CD4-positive, CD25-positive, alpha-beta regulatory T cell (primary cell): ENCODE measurements at regions not wholly inside any gene's neighbourhood (a gene's known extent, or its start where the extent isn't known, plus 50 kb on each side); places are given as distances from the start of the nearest gene placed in this dataset.

Experiments
- ATAC-seq, 2 donors: fragments of 150-1000 bp; cut with Tn5 transposase; one replicate each; pipeline ENCODE4 v1.10.0; 2021; ENCODE audit warnings: low read depth in 2 of 2, moderate number of reproducible peaks in 2 of 2, moderate library complexity in 1 of 2
- DNase-seq, 3 donors: peaks; one replicate each; pipeline versions ENCODE4 v3.0.0 to v3.0.0-alpha.2; 2012 to 2022; ENCODE audit warnings: mixed read lengths in 1 of 3
- H3K27ac ChIP-seq: one replicate; pipeline ENCODE4 v1.7.0; 2013; ENCODE audit warnings: mild to moderate bottlenecking, low read length; ENCODE audit not compliant: insufficient read depth, poor library complexity, severe bottlenecking
- H3K27me3 ChIP-seq: one replicate; pipeline ENCODE4 v1.7.0; 2013; ENCODE audit warnings: low read length; ENCODE audit not compliant: control insufficient read depth, insufficient read depth
- H3K36me3 ChIP-seq: one replicate; pipeline ENCODE4 v1.7.0; 2013; ENCODE audit warnings: mild to moderate bottlenecking, low read length, moderate library complexity; ENCODE audit not compliant: control insufficient read depth, insufficient read depth
- H3K4me1 ChIP-seq: 2 replicates; pipeline ENCODE4 v1.7.0; 2013; ENCODE audit warnings: mild to moderate bottlenecking, low read length; ENCODE audit not compliant: insufficient read depth, control insufficient read depth, poor library complexity, severe bottlenecking
- H3K4me3 ChIP-seq: one replicate; pipeline ENCODE4 v1.7.0; 2013; ENCODE audit warnings: low read depth, mild to moderate bottlenecking, low read length, moderate library complexity
- H3K9me3 ChIP-seq, 2 experiments: 1 replicate in 1 of 2; 2 replicates in 1 of 2; pipeline ENCODE4 v1.7.0; 2013; ENCODE audit warnings: low read length in 2 of 2, mild to moderate bottlenecking in 1 of 2, moderate library complexity in 1 of 2; ENCODE audit not compliant: control insufficient read depth in 2 of 2
- H3K27ac Mint-ChIP-seq, 3 donors: one replicate each; pipeline ENCODE4 v1.8.0; 2020 to 2022; ENCODE audit warnings: mild to moderate bottlenecking in 3 of 3, mixed read lengths in 3 of 3, moderate library complexity in 2 of 3
- H3K27me3 Mint-ChIP-seq: one replicate; pipeline ENCODE4 v1.8.0; 2022; ENCODE audit warnings: mild to moderate bottlenecking, mixed read lengths
- H3K36me3 Mint-ChIP-seq: one replicate; pipeline ENCODE4 v1.8.0; 2020; ENCODE audit warnings: mixed read lengths
- H3K4me1 Mint-ChIP-seq, 4 donors: one replicate each; pipeline ENCODE4 v1.8.0; 2020 to 2022; ENCODE audit warnings: mixed read lengths in 4 of 4, mild to moderate bottlenecking in 1 of 4
- H3K4me3 Mint-ChIP-seq, 4 donors: one replicate each; pipeline ENCODE4 v1.8.0; 2020 to 2022; ENCODE audit warnings: mild to moderate bottlenecking in 4 of 4, mixed read lengths in 4 of 4, moderate library complexity in 3 of 4
- H3K9me3 Mint-ChIP-seq, 7 donors: one replicate each; pipeline ENCODE4 v1.8.0; 2020 to 2022; ENCODE audit warnings: mixed read lengths in 7 of 7, mild to moderate bottlenecking in 3 of 7, moderate library complexity in 2 of 7

GRCh38 chr3:78285032-78285728, 1245.3 kb downstream of the ROBO2 start:
- H3K9me3 Mint-ChIP-seq = peaks cover 0 to 25% (median 8%) of the 10 kb centered on the region in 7 donors
- peaks cover 0 to 3% (median 0%) of the 10 kb centered on the region in 4 donors for H3K4me1 Mint-ChIP-seq
- Histone ChIP-seq H3K36me3 (no peaks in the 10 kb centered on the region), H3K9me3 (peaks cover 0 to 8% of the 10 kb centered on the region in 2 experiments), H3K27me3 (no peaks in the 10 kb centered on the region), H3K4me1 (no peaks in the 10 kb centered on the region), H3K27ac (no peak overlapping the region), H3K4me3 (no peak overlapping the region)
- H3K36me3 Mint-ChIP-seq = no peaks in the 10 kb centered on the region
- no peak for ATAC-seq
- no peaks in the 10 kb centered on the region for H3K27me3 Mint-ChIP-seq
- H3K4me3 Mint-ChIP-seq = no peak overlapping the region
- DNase-seq = no peak
- no peak overlapping the region for H3K27ac Mint-ChIP-seq

GRCh38 chr3:78287085-78287484, 1247.2 kb downstream of the ROBO2 start:
- no peak for ATAC-seq

GRCh38 chr3:78293284-78293683, 1253.4 kb downstream of the ROBO2 start:
- ATAC-seq (no peak), DNase-seq (no peak)
- Histone ChIP-seq H3K27me3 (no peaks in the 10 kb centered on the region), H3K36me3 (no peaks in the 10 kb centered on the region), H3K27ac (no peak overlapping the region), H3K4me1 (no peaks in the 10 kb centered on the region), H3K9me3 (no peaks in the 10 kb centered on the region), H3K4me3 (no peak overlapping the region)
- peaks cover 2 to 37% (median 6%) of the 10 kb centered on the region in 7 donors for H3K9me3 Mint-ChIP-seq
- no peak overlapping the region for H3K4me3 Mint-ChIP-seq
- H3K27me3 Mint-ChIP-seq = no peaks in the 10 kb centered on the region
- no peaks in the 10 kb centered on the region for H3K4me1 Mint-ChIP-seq
- no peak overlapping the region for H3K27ac Mint-ChIP-seq
- no peaks in the 10 kb centered on the region for H3K36me3 Mint-ChIP-seq

More at GRCh38 chr3:78287085-78287484, 1247.2 kb downstream of the ROBO2 start:
- no peaks in the 10 kb centered on the region for H3K27me3 ChIP-seq
- H3K4me3 ChIP-seq = no peak overlapping the region
- DNase-seq = no peak
- Mint-ChIP-seq H3K36me3 (no peaks in the 10 kb centered on the region), H3K9me3 (peaks cover 0 to 22% (median 5%) of the 10 kb centered on the region in 7 donors), H3K4me3 (no peak overlapping the region), H3K27ac (no peak overlapping the region), H3K4me1 (peaks cover 0 to 3% (median 0%) of the 10 kb centered on the region in 4 donors), H3K27me3 (no peaks in the 10 kb centered on the region)
- H3K36me3 ChIP-seq = no peaks in the 10 kb centered on the region
- H3K9me3 ChIP-seq = peaks cover 0 to 2% of the 10 kb centered on the region in 2 experiments
- no peaks in the 10 kb centered on the region for H3K4me1 ChIP-seq
- H3K27ac ChIP-seq = no peak overlapping the region

- ATAC-seq = no peak
- no peaks in the 10 kb centered on the region for H3K36me3 ChIP-seq
- Mint-ChIP-seq H3K4me1 (no peaks in the 10 kb centered on the region), H3K36me3 (no peaks in the 10 kb centered on the region), H3K27me3 (no peaks in the 10 kb centered on the region), H3K27ac (no peak overlapping the region), H3K4me3 (no peak overlapping the region), H3K9me3 (peaks cover 0 to 26% (median 4%) of the 10 kb centered on the region in 7 donors)
- H3K4me1 ChIP-seq = no peaks in the 10 kb centered on the region
- H3K4me3 ChIP-seq = no peak overlapping the region
- DNase-seq = no peak
- no peak overlapping the region for H3K27ac ChIP-seq
- H3K27me3 ChIP-seq = no peaks in the 10 kb centered on the region
- H3K9me3 ChIP-seq = no peaks in the 10 kb centered on the region
These were observed 1264.2 kb downstream of the ROBO2 start for GRCh38 chr3:78304115-78304514.

GRCh38 chr3:78312851-78313250, 1273.0 kb downstream of the ROBO2 start:
- Histone ChIP-seq H3K36me3 (no peaks in the 10 kb centered on the region), H3K4me3 (no peak overlapping the region), H3K27me3 (no peaks in the 10 kb centered on the region), H3K9me3 (peaks cover 1 to 4% of the 10 kb centered on the region in 2 experiments), H3K27ac (no peak overlapping the region), H3K4me1 (no peaks in the 10 kb centered on the region)
- ATAC-seq (no peak), DNase-seq (no peak)
- Mint-ChIP-seq H3K4me3 (no peak overlapping the region), H3K9me3 (peaks cover 0 to 11% (median 7%) of the 10 kb centered on the region in 7 donors), H3K36me3 (no peaks in the 10 kb centered on the region), H3K27ac (no peak overlapping the region), H3K4me1 (no peaks in the 10 kb centered on the region), H3K27me3 (no peaks in the 10 kb centered on the region)

- H3K27ac ChIP-seq = no peak overlapping the region
- H3K4me3 ChIP-seq = no peak overlapping the region
- Mint-ChIP-seq H3K4me3 (no peak overlapping the region), H3K9me3 (peaks cover 0 to 11% (median 7%) of the 10 kb centered on the region in 7 donors), H3K4me1 (no peaks in the 10 kb centered on the region), H3K27me3 (no peaks in the 10 kb centered on the region), H3K27ac (no peak overlapping the region), H3K36me3 (no peaks in the 10 kb centered on the region)
- H3K27me3 ChIP-seq = no peaks in the 10 kb centered on the region
- no peak for ATAC-seq
- H3K36me3 ChIP-seq = no peaks in the 10 kb centered on the region
- DNase-seq = no peak
- peaks cover 1 to 4% of the 10 kb centered on the region in 2 experiments for H3K9me3 ChIP-seq
- no peaks in the 10 kb centered on the region for H3K4me1 ChIP-seq
These were observed 1273.4 kb downstream of the ROBO2 start for GRCh38 chr3:78313332-78313731.

GRCh38 chr3:78314327-78314726, 1274.4 kb downstream of the ROBO2 start:
- Mint-ChIP-seq H3K4me3 (no peak overlapping the region), H3K9me3 (peaks cover 0 to 11% (median 9%) of the 10 kb centered on the region in 7 donors), H3K36me3 (no peaks in the 10 kb centered on the region), H3K27me3 (no peaks in the 10 kb centered on the region), H3K27ac (no peak overlapping the region), H3K4me1 (no peaks in the 10 kb centered on the region)
- DNase-seq (no peak), ATAC-seq (no peak)
- Histone ChIP-seq H3K9me3 (peaks cover 1 to 4% of the 10 kb centered on the region in 2 experiments), H3K36me3 (no peaks in the 10 kb centered on the region), H3K27ac (no peak overlapping the region), H3K27me3 (no peaks in the 10 kb centered on the region), H3K4me3 (no peak overlapping the region), H3K4me1 (no peaks in the 10 kb centered on the region)

- no peaks in the 10 kb centered on the region for H3K4me1 ChIP-seq
- Mint-ChIP-seq H3K4me3 (no peak overlapping the region), H3K36me3 (no peaks in the 10 kb centered on the region), H3K4me1 (no peaks in the 10 kb centered on the region), H3K9me3 (peaks cover 0 to 20% (median 3%) of the 10 kb centered on the region in 7 donors), H3K27me3 (no peaks in the 10 kb centered on the region), H3K27ac (no peak overlapping the region)
- DNase-seq = no peak
- ATAC-seq = no peak
- no peak overlapping the region for H3K27ac ChIP-seq
- H3K9me3 ChIP-seq = no peaks in the 10 kb centered on the region
- H3K4me3 ChIP-seq = no peak overlapping the region
- no peaks in the 10 kb centered on the region for H3K36me3 ChIP-seq
- H3K27me3 ChIP-seq = no peaks in the 10 kb centered on the region
These were observed 1277.9 kb downstream of the ROBO2 start for GRCh38 chr3:78317774-78318173.
